Stimulated activated effector memory CD8-positive, alpha-beta T cell treated with anti-CD3 and anti-CD28 coated beads, Interleukin-12 subunit alpha, Interleukin-12 subunit beta, amount 100 ng/mL, for 72 hours (primary cell): ENCODE measurements at regions not wholly inside any gene's neighbourhood (a gene's known extent, or its start where the extent isn't known, plus 50 kb on each side); places are given as distances from the start of the nearest gene placed in this dataset.

Source experiments
- ATAC-seq: fragments of 150-1000 bp; cut with Tn5 transposase; 2 replicates; pipeline ENCODE4 v1.10.0; 2021
- DNase-seq, 2 donors: peaks; one replicate each; pipeline ENCODE4 v3.0.0; 2021 to 2022; ENCODE audit warnings: low spot score in 2 of 2
- H3K27ac Mint-ChIP-seq: one replicate; pipeline ENCODE4 v1.8.0; 2022; ENCODE audit warnings: mild to moderate bottlenecking, mixed read lengths
- H3K36me3 Mint-ChIP-seq: one replicate; pipeline ENCODE4 v1.8.0; 2022; ENCODE audit warnings: mild to moderate bottlenecking, mixed read lengths
- H3K4me1 Mint-ChIP-seq: one replicate; pipeline ENCODE4 v1.8.0; 2022; ENCODE audit warnings: mixed read lengths
- H3K4me3 Mint-ChIP-seq: one replicate; pipeline ENCODE4 v1.8.0; 2022; ENCODE audit warnings: mild to moderate bottlenecking, mixed read lengths
- H3K9me3 Mint-ChIP-seq: one replicate; pipeline ENCODE4 v1.8.0; 2022; ENCODE audit warnings: mixed read lengths

DNA sequence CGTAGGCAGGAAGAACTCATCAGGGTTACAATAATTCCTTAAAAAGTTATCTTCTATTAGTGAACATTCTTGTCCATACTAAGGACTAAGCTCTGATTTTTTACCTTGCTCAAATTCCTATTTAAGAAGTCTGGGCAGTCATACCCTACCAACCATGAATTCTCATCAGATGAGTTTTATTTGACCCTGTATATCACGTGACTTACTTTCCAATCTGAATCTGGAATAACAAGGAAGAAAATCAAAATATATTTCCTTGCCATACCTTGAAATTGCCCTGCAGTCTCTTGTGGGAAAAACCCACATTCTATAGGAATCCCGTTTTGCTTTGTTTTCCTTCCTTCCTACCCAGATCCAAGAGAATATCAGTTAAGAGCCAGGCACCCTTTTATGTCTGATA, 352.7 kb downstream of the AKAIN1 start:
- no peaks in the 10 kb centered on the region for H3K36me3 Mint-ChIP-seq
- DNase-seq (no peak), ATAC-seq (no peak)
- H3K9me3 Mint-ChIP-seq, result peaks cover 14% of the 10 kb centered on the region
- H3K4me1 Mint-ChIP-seq, result no peaks in the 10 kb centered on the region
- no peak overlapping the region for H3K27ac Mint-ChIP-seq
- H3K4me3 Mint-ChIP-seq, result no peak overlapping the region

DNA sequence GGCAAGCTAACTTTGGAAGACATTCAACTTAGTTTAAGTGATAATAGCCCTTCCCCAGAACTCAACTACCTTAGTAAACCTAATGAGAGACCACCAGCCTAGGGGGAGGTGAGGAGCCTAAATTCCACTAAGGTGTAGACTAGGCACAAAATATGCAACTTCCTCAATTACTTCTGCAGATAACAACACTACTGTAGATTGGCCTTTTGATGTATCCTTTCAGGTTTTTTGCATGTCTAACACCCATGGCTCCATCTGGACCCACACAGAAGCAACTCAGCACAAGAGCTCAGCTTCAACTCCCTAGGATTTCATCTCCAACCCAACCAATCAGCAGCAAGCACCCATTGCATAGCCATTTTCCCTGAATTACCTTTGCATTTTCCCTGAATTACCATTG, 353.3 kb downstream of the AKAIN1 start:
- no peak overlapping the region for H3K4me3 Mint-ChIP-seq

DNA sequence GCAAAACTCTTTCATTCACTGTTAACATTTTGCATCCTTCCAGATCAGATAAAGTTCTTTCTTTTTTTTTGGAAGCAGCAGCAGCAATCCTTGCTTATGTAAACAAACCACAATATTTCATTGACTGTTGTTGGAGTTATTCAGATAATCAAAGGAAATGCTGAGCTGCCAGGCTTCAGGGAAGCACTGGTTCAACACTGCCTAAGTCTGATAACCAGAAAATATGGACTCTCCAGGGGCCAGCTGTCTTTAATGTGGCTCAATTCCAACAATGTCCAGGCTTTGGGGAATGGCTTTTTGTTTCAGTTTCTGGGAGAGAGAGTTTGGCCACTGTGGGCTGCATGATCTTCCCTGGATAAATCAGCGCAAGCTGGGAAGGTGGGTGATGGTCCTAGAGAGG, 354.3 kb downstream of the AKAIN1 start:
- ATAC-seq, result no peak
- no peaks in the 10 kb centered on the region for H3K4me1 Mint-ChIP-seq
- peaks cover 14% of the 10 kb centered on the region for H3K9me3 Mint-ChIP-seq

More for the DNA sequence above, 353.3 kb downstream of the AKAIN1 start:
- ATAC-seq (no peak), DNase-seq (no peak)
- Mint-ChIP-seq H3K27ac (no peak overlapping the region), H3K4me1 (no peaks in the 10 kb centered on the region), H3K9me3 (peaks cover 14% of the 10 kb centered on the region), H3K36me3 (no peaks in the 10 kb centered on the region)

DNA sequence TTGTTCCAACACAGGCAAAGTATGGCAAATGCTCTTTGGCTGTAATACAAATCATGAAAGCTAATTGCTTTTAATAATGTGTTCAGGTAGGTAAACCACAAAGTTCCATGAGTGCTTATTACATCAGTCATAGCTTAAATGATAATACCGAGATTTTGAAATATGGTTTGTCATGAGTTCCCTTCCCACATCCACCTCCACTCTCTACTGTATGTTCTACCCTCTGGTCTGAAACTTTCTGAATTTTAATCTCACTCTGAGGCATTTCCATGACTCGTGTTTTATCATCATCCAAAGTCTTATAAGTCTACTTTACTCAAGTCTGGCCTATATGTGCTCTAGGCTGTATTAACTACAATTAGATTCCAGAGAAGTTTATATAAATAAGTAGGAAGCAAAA, 354.8 kb downstream of the AKAIN1 start:
- H3K36me3 Mint-ChIP-seq, result no peaks in the 10 kb centered on the region
- H3K9me3 Mint-ChIP-seq, result peaks cover 11% of the 10 kb centered on the region
- DNase-seq, result no peak
- ATAC-seq, result no peak
- H3K4me1 Mint-ChIP-seq, result no peaks in the 10 kb centered on the region
- no peak overlapping the region for H3K4me3 Mint-ChIP-seq
- H3K27ac Mint-ChIP-seq, result no peak overlapping the region

More for the DNA sequence above, 354.3 kb downstream of the AKAIN1 start:
- Mint-ChIP-seq H3K36me3 (no peaks in the 10 kb centered on the region), H3K27ac (no peak overlapping the region), H3K4me3 (no peak overlapping the region)
- DNase-seq, result no peak

DNA sequence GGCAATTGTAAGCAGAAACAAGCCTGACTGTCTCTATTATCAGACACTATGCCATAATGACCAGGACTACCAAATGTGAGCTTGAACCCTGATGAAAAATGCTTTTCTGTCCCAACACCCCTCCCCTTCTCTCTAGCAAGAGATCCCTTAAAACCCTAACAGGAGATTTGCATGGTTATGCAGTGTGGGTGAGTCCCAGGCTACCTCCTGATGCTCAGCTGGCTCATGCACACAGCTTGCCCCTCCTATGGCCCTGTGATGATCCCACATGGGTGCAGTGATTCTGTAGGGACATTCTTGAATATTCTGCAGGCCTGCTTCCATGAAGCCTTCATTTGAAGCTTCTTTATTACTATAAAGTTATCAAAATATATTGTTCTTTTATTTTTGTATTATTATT, 357.4 kb downstream of the AKAIN1 start:
- Mint-ChIP-seq H3K9me3 (peaks cover 9% of the 10 kb centered on the region), H3K4me3 (no peak overlapping the region), H3K36me3 (no peaks in the 10 kb centered on the region), H3K4me1 (no peaks in the 10 kb centered on the region), H3K27ac (no peak overlapping the region)
- no peak for DNase-seq
- ATAC-seq, result no peak

DNA sequence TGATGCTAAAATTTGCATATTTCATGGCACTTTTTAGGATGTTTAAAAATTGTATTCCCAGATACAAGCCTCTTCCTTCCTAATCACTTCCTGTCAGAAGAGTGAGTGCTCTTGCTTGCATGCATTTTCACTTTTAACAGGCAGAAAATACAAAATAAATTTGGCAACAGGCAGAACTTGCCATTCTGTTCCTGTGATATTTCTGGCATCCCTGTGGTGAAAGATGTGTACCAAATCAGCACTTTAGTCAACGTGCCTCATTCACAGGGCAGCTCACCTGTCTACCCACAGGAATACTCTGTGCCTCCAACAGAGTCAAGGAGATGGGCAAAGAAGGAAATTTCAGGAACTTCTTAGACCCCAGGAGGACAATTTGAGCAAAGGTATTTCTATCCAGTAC, 360.9 kb downstream of the AKAIN1 start:
- no peaks in the 10 kb centered on the region for H3K36me3 Mint-ChIP-seq
- H3K4me3 Mint-ChIP-seq, result no peak overlapping the region
- H3K27ac Mint-ChIP-seq, result no peak overlapping the region
- ATAC-seq (no peak), DNase-seq (no peak)
- H3K4me1 Mint-ChIP-seq, result no peaks in the 10 kb centered on the region
- peaks cover 3% of the 10 kb centered on the region for H3K9me3 Mint-ChIP-seq

DNA sequence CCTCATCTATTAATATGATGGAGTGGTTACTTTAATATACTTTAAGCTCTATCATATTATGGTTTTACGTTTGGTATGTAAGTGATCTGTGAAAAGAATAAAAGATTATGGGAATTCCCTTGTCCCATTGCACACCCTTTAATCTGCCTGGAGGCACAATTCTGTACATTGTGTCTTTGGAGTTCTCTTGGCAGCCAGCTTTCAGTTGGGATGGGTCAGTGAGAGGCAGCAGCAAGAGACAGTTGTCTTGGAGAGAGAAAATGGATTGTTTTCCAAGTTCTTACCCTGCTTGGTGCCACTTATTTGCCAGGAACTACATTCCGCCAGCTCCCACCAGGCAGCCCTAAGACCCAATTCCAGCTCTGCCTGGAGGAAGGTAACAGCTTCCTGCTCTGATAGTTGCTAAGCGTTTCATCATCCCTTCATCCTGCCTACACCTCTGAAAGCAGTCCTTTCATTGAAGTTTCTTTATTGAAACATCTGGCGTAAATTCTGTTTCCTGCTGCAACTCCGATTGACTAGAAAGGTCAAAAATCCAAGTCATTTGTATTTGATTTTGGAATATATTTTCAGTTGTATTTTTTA, 365.2 kb downstream of the AKAIN1 start:
- ATAC-seq (no peak), DNase-seq (no peak)
- H3K9me3 Mint-ChIP-seq, result peaks cover under 1% of the 10 kb centered on the region
- no peak overlapping the region for H3K27ac Mint-ChIP-seq
- H3K4me3 Mint-ChIP-seq, result no peak overlapping the region
- H3K4me1 Mint-ChIP-seq, result no peaks in the 10 kb centered on the region
- no peaks in the 10 kb centered on the region for H3K36me3 Mint-ChIP-seq

DNA sequence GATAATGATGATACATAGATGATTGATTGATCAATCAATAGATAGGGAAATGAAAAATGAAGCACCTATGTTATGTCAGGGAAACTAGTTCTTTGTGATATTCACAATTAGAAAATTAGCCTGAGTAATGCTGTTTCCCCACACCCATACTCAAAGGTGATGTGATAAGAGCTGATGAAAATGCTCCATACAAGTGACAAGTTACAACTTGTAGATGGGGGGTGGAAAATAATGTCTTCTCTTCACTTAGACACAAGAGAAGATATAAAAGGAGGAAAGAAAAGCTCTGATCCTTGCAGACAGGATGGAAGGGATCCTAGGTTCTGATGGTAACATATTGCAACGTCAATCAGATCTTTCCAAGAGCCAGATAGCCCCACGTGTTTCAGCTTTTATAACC, 365.9 kb downstream of the AKAIN1 start:
- ATAC-seq, result no peak
- no peaks in the 10 kb centered on the region for H3K4me1 Mint-ChIP-seq
- no peak overlapping the region for H3K4me3 Mint-ChIP-seq
- no peaks in the 10 kb centered on the region for H3K36me3 Mint-ChIP-seq
- no peak overlapping the region for H3K27ac Mint-ChIP-seq
- H3K9me3 Mint-ChIP-seq, result no peaks in the 10 kb centered on the region
- DNase-seq, result no peak

DNA sequence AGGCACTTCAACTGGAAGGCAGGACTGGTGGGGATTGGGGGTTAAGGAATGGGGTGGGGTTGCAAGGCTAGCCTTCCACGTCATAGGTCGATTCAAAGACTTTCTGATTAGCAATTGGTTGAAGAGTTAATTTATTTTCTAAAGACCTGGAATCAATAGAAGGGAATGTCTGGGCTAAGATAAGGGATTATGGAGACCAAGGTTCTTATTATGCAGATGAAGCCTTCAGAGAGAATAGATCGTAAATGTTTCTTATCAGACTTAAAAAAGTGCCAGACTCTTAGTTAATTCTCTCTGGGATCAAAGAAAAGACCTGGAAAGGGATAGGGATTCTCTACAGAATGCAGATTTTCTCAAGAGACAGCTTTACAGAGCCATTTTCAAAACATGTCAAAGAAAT, 368.0 kb upstream of the DLGAP1 start:
- no peak for ATAC-seq
- no peaks in the 10 kb centered on the region for H3K4me1 Mint-ChIP-seq

DNA sequence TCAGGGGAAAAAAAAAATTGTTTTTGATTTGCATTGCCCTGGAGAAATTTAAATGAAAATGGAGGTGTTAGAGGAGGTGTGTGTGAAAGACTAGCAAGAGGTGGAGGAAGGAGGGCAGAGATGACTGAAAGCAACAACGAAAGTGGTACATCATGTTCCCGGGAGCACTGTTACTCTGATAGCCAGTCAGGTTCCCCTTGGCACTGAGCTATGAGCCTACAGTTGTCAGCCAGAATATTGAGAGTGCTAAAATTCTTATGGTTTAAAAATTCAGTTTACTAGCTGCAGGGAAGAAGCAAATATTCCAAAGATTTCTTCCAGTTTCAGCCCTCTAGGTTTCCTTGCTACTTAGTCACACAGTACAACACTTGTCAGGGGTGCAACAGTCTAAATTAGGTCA, 366.7 kb upstream of the DLGAP1 start:
- no peak overlapping the region for H3K4me3 Mint-ChIP-seq
- H3K27ac Mint-ChIP-seq, result no peak overlapping the region
- peaks cover 12% of the 10 kb centered on the region for H3K9me3 Mint-ChIP-seq
- no peak for ATAC-seq
- H3K4me1 Mint-ChIP-seq, result no peaks in the 10 kb centered on the region
- no peaks in the 10 kb centered on the region for H3K36me3 Mint-ChIP-seq
- no peak for DNase-seq

More for the DNA sequence above, 368.0 kb upstream of the DLGAP1 start:
- no peaks in the 10 kb centered on the region for H3K36me3 Mint-ChIP-seq
- H3K9me3 Mint-ChIP-seq, result peaks cover 9% of the 10 kb centered on the region
- DNase-seq, result no peak
- no peak overlapping the region for H3K27ac Mint-ChIP-seq
- no peak overlapping the region for H3K4me3 Mint-ChIP-seq

DNA sequence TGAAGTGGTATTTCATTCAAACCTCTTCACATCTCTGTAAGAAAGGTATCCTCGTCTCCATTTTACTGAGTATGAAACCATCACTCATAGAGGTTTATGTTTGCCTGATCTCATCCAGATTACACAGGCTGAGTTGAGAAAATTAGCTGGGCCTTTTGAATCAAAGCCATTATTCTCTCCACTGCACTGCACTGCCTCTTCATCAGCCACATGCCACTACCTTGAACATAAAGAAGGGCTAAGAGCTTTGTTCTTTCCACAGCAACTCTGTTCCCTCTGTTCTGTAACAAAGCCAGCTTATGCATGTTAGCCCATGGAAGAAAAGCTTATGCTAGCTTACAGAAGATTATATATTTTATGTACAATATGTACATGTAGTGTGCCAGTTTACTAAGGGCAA, 362.6 kb upstream of the DLGAP1 start:
- H3K9me3 Mint-ChIP-seq, result peaks cover 12% of the 10 kb centered on the region
- no peak for DNase-seq
- no peak for ATAC-seq
- H3K36me3 Mint-ChIP-seq, result no peaks in the 10 kb centered on the region
- H3K27ac Mint-ChIP-seq, result no peak overlapping the region
- no peaks in the 10 kb centered on the region for H3K4me1 Mint-ChIP-seq
- no peak overlapping the region for H3K4me3 Mint-ChIP-seq

DNA sequence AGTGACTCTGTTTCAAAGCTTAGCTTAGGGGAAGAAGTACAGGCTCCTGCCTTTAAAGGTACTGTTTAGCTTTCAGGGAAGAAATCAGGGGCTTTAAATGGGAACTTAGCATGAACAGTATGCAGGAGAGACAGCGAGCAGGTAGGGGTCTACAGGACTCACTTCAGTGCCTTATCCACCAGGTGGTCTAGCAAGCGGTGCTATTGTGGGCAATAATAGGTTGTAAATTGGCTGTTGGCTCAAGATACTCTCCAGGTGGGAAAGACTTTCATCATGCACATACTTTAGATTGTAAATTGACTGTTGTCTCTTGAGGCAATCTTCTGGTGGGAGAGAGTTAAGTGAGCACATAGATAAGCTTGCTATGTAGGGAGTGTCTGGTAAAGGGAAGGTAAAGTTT, 358.6 kb upstream of the DLGAP1 start:
- Mint-ChIP-seq H3K36me3 (no peaks in the 10 kb centered on the region), H3K27ac (no peak overlapping the region), H3K9me3 (peaks cover 19% of the 10 kb centered on the region), H3K4me1 (no peaks in the 10 kb centered on the region), H3K4me3 (no peak overlapping the region)
- no peak for ATAC-seq
- DNase-seq, result no peak

DNA sequence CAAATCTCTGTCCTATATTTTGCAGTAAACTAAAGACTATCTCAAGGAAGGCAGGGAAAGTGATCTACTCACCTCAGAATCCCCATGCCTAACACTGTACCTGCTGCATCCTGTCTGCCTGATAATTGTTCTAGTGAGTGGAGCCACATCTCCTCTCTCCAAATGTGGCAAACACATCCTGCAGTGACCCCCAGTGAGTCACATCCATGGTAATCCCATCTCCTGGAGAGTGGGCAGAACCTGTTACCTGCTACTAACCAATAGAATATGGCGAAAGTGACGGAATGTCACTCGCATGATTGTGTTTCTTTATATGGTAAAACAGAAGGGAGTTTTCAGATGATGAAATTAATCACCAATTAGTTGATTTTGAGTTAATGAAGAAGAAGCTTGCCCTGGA, 353.8 kb upstream of the DLGAP1 start:
- no peaks in the 10 kb centered on the region for H3K4me1 Mint-ChIP-seq
- DNase-seq, result no peak
- ATAC-seq, result no peak
- no peaks in the 10 kb centered on the region for H3K36me3 Mint-ChIP-seq
- no peak overlapping the region for H3K27ac Mint-ChIP-seq
- H3K9me3 Mint-ChIP-seq, result peaks cover 18% of the 10 kb centered on the region
- no peak overlapping the region for H3K4me3 Mint-ChIP-seq

DNA sequence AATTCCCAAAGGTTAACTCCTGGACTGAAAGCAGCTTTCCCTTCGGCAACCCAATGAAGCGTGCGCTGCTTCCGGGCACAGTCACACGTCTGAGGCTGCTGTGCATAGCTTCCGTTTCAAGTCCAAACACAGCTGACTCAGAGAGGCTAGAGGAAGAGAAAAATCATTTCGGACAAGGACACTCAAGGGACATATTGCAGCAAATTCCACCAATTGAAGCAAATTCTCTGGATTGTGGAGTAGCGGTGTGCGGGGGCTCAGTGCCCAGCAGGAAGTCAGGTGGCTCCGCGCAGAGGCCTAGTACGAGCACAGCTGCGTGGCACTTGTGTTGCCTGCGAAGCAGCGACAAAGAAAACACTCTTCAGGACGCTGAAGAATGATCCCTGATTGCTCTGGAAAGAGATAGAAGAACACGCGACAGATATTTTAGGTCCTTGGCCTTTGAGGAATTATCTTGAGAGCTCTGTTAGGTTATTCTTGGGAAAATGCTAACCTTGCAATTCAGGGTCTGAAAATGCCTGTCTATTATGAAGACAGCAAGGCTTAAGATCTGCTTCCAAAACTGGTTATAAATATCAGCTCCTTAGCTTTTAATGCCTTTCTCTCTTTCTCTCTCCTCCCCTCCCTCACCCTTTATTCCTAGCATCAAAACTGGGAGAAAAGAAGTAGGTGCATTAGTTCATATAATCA, 352.6 kb upstream of the DLGAP1 start:
- no peaks in the 10 kb centered on the region for H3K4me1 Mint-ChIP-seq
- peaks cover 24% of the 10 kb centered on the region for H3K9me3 Mint-ChIP-seq
- H3K36me3 Mint-ChIP-seq, result no peaks in the 10 kb centered on the region
- no peak overlapping the region for H3K4me3 Mint-ChIP-seq
- ATAC-seq (no peak), DNase-seq (no peak)
- no peak overlapping the region for H3K27ac Mint-ChIP-seq

DNA sequence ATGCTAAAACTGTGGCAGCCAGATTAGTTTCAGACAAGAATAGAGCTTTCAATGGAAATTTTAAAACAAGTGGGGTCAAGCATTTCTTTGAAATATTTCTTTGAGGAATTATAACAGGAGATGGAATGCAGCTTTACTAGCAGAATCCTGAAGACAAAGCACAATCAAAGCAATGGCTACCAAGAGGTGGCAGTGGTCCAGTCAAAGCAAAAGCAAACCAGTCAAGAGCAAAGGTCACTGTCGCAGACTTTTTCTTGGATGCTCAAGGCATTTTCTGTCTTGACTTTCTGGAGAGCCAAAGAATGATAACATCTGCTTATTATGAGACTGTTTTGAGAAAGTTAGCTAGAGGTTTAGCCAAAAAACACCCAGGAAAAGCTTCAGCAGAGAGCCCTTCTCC, 351.2 kb upstream of the DLGAP1 start:
- no peaks in the 10 kb centered on the region for H3K36me3 Mint-ChIP-seq
- H3K4me3 Mint-ChIP-seq, result no peak overlapping the region

DNA sequence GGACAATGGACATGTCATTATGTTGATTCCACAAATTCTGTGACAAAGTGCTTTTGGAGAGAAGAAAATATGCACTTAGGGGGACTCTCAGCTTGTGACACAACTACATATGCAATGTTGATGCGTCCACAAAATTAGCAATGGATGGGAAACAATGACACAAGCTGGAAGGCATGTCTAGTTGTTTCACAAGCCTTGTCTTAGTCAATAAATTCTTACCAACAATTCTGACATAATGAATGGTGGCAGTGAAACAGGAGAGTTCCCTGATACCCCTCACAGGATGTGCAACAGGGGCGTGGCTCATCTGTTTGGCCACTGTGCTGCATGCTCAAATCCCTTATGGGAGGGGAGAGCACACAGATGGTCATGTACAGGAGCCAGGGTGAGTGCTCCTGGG, 347.2 kb upstream of the DLGAP1 start:
- H3K9me3 Mint-ChIP-seq, result peaks cover 25% of the 10 kb centered on the region
- H3K4me1 Mint-ChIP-seq, result no peaks in the 10 kb centered on the region
- H3K36me3 Mint-ChIP-seq, result no peaks in the 10 kb centered on the region
- DNase-seq (no peak), ATAC-seq (no peak)
- H3K27ac Mint-ChIP-seq, result no peak overlapping the region
- H3K4me3 Mint-ChIP-seq, result no peak overlapping the region

More for the DNA sequence above, 351.2 kb upstream of the DLGAP1 start:
- Mint-ChIP-seq H3K27ac (no peak overlapping the region), H3K4me1 (no peaks in the 10 kb centered on the region), H3K9me3 (peaks cover 20% of the 10 kb centered on the region)
- no peak for DNase-seq
- ATAC-seq, result no peak
